Testis (tissue), 2 donors: ENCODE measurements at regions not wholly inside any gene's neighbourhood (a gene's known extent, or its start where the extent isn't known, plus 50 kb on each side); places are given as distances from the start of the nearest gene placed in this dataset.

Source experiments
- DNase-seq: peaks from one replicate; pipeline ENCODE4 v3.0.0-alpha.2; 2019
- H3K27ac ChIP-seq, 2 donors: fragments of 200-600 bp; sonication (generic); one replicate each; pipeline ENCODE4 v1.5.1; 2019
- H3K27me3 ChIP-seq: fragments of 200-600 bp; sonication (generic); one replicate; pipeline ENCODE4 v1.5.1; 2019
- H3K36me3 ChIP-seq: fragments of 200-600 bp; sonication (generic); one replicate; pipeline ENCODE4 v1.5.1; 2017; ENCODE audit warnings: low read depth; ENCODE audit errors: missing control alignments
- H3K4me1 ChIP-seq: fragments of 200-600 bp; sonication (generic); one replicate; pipeline ENCODE4 v1.5.1; 2019
- H3K4me3 ChIP-seq, 2 donors: fragments of 200-600 bp; sonication (generic); one replicate each; pipeline ENCODE4 v1.5.1; 2017 to 2019
- H3K9me3 ChIP-seq: fragments of 200-600 bp; sonication (generic); one replicate; pipeline ENCODE4 v1.5.1; 2017
- CTCF ChIP-seq, 3 experiments: fragments of 450-650 bp in 2 of 3; fragments of 200-600 bp in 1 of 3; sonication (generic) in 1 of 3; IDR thresholded peaks; one replicate each; pipeline ENCODE4 v1.5.1; 2016 to 2019; ENCODE audit warnings: antibody characterized with exemption in 3 of 3, mild to moderate bottlenecking in 2 of 3, moderate library complexity in 1 of 3
- POLR2A ChIP-seq: fragments of 450-650 bp; IDR thresholded peaks from one replicate; pipeline ENCODE4 v1.6.1; 2017; ENCODE audit warnings: antibody characterized with exemption, mild to moderate bottlenecking, moderate library complexity
- WGBS, 2 donors: methylation state at CpG; one replicate each; pipeline ENCODE4 v1.1.5; 2018; 5-methylcytosine and 5-hydroxymethylcytosine counted together
- intact Hi-C: fragments of 100-400 bp; cut with DNase I; formaldehyde crosslinking; loops from one replicate; pipeline ENCODE4 v1.15.1; 2023; ENCODE audit warnings: low total_unique reads

DNA sequence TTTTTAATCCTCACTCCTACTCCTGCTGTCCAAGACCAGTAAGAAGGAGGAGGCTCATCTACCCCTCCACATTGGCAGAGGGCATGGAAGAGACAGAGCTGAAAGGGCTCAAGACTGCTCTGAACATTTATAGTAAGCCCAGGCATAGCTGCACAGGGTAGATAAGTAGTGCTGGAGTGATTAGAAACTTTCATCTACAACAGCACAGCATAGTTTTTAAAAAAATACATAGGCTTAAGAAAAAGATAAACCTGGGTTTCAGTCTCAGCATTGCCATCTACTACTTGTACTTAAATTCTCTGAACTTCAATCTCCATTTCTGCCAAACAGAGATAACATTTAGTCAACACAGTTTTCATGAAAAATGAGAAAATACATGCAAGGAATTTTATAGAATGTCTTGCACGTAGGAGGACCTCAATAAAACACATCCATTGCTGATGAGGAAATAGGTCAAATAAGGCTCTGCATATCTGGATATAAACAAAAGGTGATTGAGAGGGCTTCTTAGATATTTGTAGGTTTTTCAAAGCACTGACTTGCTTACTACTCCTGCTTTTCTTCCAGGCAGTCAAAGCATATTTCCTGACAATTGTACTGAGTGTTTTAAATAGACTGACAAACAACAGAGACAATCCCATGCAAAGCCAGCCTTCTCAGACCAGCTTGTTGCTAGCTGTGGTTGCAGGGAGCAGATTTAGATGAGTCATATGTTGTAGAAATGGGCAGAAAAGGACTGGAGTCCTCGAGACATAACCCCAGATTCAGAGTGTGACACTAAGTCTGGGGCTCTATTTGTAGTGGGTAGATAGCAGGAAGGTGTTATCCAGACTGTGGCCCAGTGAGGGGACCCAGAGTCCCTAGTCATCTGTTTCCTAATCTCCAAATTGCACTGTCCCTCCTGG is 107.4 kb upstream of the TAB2 start:
- H3K27ac ChIP-seq: no peak overlapping the region
- intact Hi-C loops: no loop called here

GRCh38 chr6:149211046-149211571 is 106.4 kb upstream of the TAB2 start:
- H3K27ac ChIP-seq: no peak overlapping the region
- no peak for TF ChIP-seq CTCF (IDR thresholded peaks at IDR 0.05)
- TF ChIP-seq POLR2A: no peak
- H3K9me3 ChIP-seq: no peaks in the 10 kb centered on the region
- no peaks in the 10 kb centered on the region for H3K36me3 ChIP-seq
- H3K4me3 ChIP-seq: no peak overlapping the region
- no peaks in the 10 kb centered on the region for H3K4me1 ChIP-seq
- DNase-seq: no peak
- H3K27me3 ChIP-seq: no peaks in the 10 kb centered on the region
- intact Hi-C loops: no loop called here
- 79 to 86% methylated on average over 6 of the region's 6 CpGs for WGBS, 2 donors

More for the DNA sequence above, 107.4 kb upstream of the TAB2 start:
- H3K4me1 ChIP-seq: no peaks in the 10 kb centered on the region
- no peak for DNase-seq
- TF ChIP-seq CTCF (IDR thresholded peaks at IDR 0.05) (no peak), POLR2A (no peak)
- WGBS, 2 donors: 74 to 91% methylated on average over 2 of the region's 2 CpGs
- H3K9me3 ChIP-seq: no peaks in the 10 kb centered on the region
- no peaks in the 10 kb centered on the region for H3K27me3 ChIP-seq
- no peaks in the 10 kb centered on the region for H3K36me3 ChIP-seq
- H3K4me3 ChIP-seq: no peak overlapping the region

DNA sequence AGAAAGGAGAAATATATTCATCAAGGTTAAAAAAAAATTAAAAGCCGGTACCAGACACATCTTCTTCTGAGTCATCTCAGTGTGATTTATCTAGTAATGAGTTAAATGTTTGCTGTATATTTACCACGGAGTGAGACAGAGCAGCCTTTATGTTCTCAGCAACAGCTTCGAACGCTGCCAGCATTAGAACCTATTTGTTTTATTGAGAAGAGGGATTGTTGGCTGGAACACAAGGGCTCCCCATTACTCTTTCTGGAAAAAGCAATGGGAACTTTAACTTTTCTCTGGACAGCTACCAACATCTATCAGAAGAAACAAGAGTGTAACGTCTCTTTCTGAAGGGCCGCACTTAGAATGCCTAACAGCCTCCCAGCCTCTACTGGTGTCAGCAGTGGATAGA is 105.3 kb upstream of the TAB2 start:
- no peak for DNase-seq
- Histone ChIP-seq H3K27me3 (no peaks in the 10 kb centered on the region), H3K27ac (no peak overlapping the region), H3K36me3 (no peaks in the 10 kb centered on the region), H3K4me1 (no peaks in the 10 kb centered on the region), H3K9me3 (no peaks in the 10 kb centered on the region), H3K4me3 (no peak overlapping the region)
- intact Hi-C loops: no loop called here
- WGBS, 2 donors: 53 to 68% methylated on average over 6 of the region's 6 CpGs
- no peak for TF ChIP-seq CTCF (IDR thresholded peaks at IDR 0.05)
- TF ChIP-seq POLR2A: no peak

DNA sequence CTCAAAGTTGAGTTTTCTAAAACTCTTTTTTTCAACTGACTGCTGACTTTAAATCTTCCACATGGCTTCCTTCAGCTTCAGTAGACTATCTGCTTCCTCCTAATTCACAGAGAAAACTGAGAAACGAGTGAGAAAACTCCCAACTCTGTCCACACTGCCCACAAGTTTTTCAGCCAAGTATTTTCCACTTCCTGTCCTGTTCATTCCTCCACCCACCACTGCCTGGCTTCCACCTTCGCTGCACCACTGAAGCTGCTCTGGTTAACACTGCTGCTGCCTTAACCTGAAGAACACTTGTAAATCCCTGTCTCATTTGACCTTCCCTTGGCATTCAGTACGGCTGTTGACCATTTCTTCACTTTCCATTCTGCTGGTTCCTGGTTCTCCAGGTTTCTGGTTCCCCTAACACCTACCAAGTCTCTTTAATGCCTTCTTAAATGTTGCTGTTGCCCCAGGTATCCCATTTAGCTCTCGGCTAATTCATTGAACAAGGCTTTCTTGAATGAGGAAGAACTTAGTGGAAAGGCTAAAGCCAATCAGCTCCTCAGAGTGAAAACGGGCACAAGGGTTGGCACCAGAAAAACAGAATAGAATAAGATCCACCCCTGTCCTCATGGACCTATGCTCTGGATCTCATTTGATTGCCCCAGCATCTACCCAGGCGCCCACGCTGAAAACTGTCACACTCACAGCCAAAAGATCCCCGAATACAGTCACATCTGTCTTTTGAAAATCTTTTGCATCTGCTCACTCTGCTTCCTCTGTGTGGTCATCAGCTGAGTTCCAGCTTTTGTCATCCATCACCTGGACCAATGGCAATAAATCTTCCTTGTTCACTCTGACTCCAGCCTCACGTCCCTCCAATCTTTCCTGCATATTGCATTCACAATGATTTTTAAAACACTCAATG is 104.4 kb upstream of the TAB2 start:
- no peak overlapping the region for H3K4me3 ChIP-seq
- H3K9me3 ChIP-seq: no peaks in the 10 kb centered on the region
- WGBS, 2 donors: 77 to 82% methylated on average over 9 of the region's 9 CpGs
- no peaks in the 10 kb centered on the region for H3K4me1 ChIP-seq
- TF ChIP-seq POLR2A (no peak), CTCF (IDR thresholded peaks at IDR 0.05) (no peak)
- H3K27ac ChIP-seq: no peak overlapping the region
- H3K36me3 ChIP-seq: no peaks in the 10 kb centered on the region
- intact Hi-C loops: no loop called here
- DNase-seq: no peak
- H3K27me3 ChIP-seq: no peaks in the 10 kb centered on the region
